ENCODE measurements at regions not wholly inside any gene's neighbourhood (a gene's known extent, or its start where the extent isn't known, plus 50 kb on each side); places are given as distances from the start of the nearest gene placed in this dataset.

GRCh38 chr7:125125315-125125714 lies 195.7 kb upstream of the POT1 start:
- no peaks in the 10 kb centered on the region for H3K4me1 Mint-ChIP-seq (ENCODE audit: unreplicated experiment)
- no peak overlapping the region for H3K4me3 Mint-ChIP-seq (ENCODE audit: unreplicated experiment)
- no peaks in the 10 kb centered on the region for H3K27me3 Mint-ChIP-seq (ENCODE audit: unreplicated experiment)
- H3K9me3 Mint-ChIP-seq (ENCODE audit: unreplicated experiment) = no peaks in the 10 kb centered on the region
- no peaks in the 10 kb centered on the region for H3K36me3 Mint-ChIP-seq (ENCODE audit: low read depth, unreplicated experiment)
- H3K27ac Mint-ChIP-seq (ENCODE audit: unreplicated experiment) = no peak overlapping the region
- TF ChIP-seq, protein P1, sequence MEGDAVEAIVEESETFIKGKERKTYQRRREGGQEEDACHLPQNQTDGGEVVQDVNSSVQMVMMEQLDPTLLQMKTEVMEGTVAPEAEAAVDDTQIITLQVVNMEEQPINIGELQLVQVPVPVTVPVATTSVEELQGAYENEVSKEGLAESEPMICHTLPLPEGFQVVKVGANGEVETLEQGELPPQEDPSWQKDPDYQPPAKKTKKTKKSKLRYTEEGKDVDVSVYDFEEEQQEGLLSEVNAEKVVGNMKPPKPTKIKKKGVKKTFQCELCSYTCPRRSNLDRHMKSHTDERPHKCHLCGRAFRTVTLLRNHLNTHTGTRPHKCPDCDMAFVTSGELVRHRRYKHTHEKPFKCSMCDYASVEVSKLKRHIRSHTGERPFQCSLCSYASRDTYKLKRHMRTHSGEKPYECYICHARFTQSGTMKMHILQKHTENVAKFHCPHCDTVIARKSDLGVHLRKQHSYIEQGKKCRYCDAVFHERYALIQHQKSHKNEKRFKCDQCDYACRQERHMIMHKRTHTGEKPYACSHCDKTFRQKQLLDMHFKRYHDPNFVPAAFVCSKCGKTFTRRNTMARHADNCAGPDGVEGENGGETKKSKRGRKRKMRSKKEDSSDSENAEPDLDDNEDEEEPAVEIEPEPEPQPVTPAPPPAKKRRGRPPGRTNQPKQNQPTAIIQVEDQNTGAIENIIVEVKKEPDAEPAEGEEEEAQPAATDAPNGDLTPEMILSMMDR (IDR thresholded peaks at IDR 0.05; ENCODE audit: unreplicated experiment) = no peak
- DNase-seq (ENCODE audit: low spot score) = no peak

DNA sequence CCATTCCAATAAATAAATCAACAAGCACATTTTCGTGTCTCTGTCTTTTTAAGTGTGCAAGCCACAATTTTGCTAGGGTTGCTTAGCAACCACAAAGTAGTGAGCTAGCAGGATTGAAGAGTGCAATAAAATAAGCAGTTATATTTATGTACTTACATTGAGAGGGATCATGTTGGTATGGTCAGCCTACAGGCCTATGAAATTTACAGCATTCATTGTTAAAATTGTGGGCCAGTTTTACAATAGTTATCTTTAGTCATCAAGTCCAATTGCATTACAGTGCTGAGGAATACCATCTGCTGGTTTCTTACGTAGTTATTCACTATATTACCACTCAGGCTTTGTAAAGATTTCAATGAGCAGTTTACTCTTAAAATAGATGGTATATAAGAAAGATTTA lies 192.5 kb upstream of the POT1 start:
- Mint-ChIP-seq H3K4me3 (ENCODE audit: unreplicated experiment) (no peak overlapping the region), H3K27ac (ENCODE audit: unreplicated experiment) (no peak overlapping the region)
- DNase-seq (ENCODE audit: low spot score) = no peak

DNA sequence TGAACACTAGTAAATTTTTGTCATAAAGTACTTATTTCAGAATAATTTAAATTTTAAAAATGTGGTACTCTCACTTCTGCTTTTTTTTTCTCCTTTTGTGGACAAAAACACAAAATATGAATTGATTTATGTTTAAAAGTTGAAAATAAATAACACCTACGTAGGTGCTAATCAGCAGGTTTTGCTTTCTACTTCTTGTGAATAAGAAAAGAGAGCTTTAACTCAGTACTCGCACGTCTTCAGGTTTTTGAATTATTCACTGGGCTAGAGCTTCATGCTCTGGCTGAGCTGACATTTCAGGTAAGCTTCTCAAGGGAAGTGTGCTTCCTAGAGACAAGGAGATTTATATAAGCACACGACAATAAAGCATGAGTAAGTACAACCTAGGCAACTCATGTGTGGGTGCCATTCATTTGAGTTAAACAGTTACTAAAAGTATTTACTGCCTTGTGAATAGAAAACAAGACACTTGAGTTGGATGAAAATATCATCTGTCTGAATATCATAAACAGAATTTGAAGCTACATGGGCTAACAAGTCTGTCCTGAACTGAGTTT lies 190.0 kb upstream of the POT1 start:
- no peaks in the 10 kb centered on the region for H3K9me3 Mint-ChIP-seq (ENCODE audit: unreplicated experiment)
- H3K27ac Mint-ChIP-seq (ENCODE audit: unreplicated experiment) = no peak overlapping the region

More for the DNA sequence above, 192.5 kb upstream of the POT1 start:
- no peaks in the 10 kb centered on the region for H3K36me3 Mint-ChIP-seq (ENCODE audit: low read depth, unreplicated experiment)
- no peaks in the 10 kb centered on the region for H3K27me3 Mint-ChIP-seq (ENCODE audit: unreplicated experiment)
- no peaks in the 10 kb centered on the region for H3K4me1 Mint-ChIP-seq (ENCODE audit: unreplicated experiment)
- TF ChIP-seq, protein P1 (IDR thresholded peaks at IDR 0.05; ENCODE audit: unreplicated experiment) = no peak
- H3K9me3 Mint-ChIP-seq (ENCODE audit: unreplicated experiment) = no peaks in the 10 kb centered on the region

GRCh38 chr7:125118444-125118843 lies 188.8 kb upstream of the POT1 start:
- no peak overlapping the region for H3K27ac Mint-ChIP-seq (ENCODE audit: unreplicated experiment)
- DNase-seq (ENCODE audit: low spot score) = no peak
- H3K36me3 Mint-ChIP-seq (ENCODE audit: low read depth, unreplicated experiment) = no peaks in the 10 kb centered on the region
- TF ChIP-seq, protein P1 (IDR thresholded peaks at IDR 0.05; ENCODE audit: unreplicated experiment) = no peak
- no peak overlapping the region for H3K4me3 Mint-ChIP-seq (ENCODE audit: unreplicated experiment)
- H3K9me3 Mint-ChIP-seq (ENCODE audit: unreplicated experiment) = no peaks in the 10 kb centered on the region
- no peaks in the 10 kb centered on the region for H3K4me1 Mint-ChIP-seq (ENCODE audit: unreplicated experiment)
- no peaks in the 10 kb centered on the region for H3K27me3 Mint-ChIP-seq (ENCODE audit: unreplicated experiment)

More for the DNA sequence above, 190.0 kb upstream of the POT1 start:
- no peaks in the 10 kb centered on the region for H3K4me1 Mint-ChIP-seq (ENCODE audit: unreplicated experiment)
- H3K4me3 Mint-ChIP-seq (ENCODE audit: unreplicated experiment) = no peak overlapping the region
- H3K27me3 Mint-ChIP-seq (ENCODE audit: unreplicated experiment) = no peaks in the 10 kb centered on the region
- no peaks in the 10 kb centered on the region for H3K36me3 Mint-ChIP-seq (ENCODE audit: low read depth, unreplicated experiment)
- DNase-seq (ENCODE audit: low spot score) = no peak
- TF ChIP-seq, protein P1 (IDR thresholded peaks at IDR 0.05; ENCODE audit: unreplicated experiment) = no peak

DNA sequence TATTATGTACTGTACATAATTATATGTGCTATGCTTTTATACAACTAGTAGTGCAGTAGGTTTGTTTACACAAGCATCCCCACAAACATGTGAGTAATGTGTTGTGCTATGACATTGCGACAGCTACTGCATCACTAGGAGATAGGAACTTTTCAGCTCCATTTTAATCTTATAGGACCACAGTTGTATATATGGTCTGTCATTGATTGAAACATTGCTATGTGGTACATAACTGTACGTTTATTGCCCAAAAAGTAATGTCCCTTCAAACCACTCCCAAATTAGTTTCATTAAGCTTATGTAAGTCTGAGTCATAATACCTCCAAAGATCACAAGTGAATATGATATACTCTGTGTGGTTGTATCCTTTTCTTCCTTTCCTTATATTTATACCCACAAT lies 183.2 kb upstream of the POT1 start:
- TF ChIP-seq, protein P1 (IDR thresholded peaks at IDR 0.05; ENCODE audit: unreplicated experiment) = no peak
- Mint-ChIP-seq H3K27me3 (ENCODE audit: unreplicated experiment) (no peaks in the 10 kb centered on the region), H3K36me3 (ENCODE audit: low read depth, unreplicated experiment) (peaks cover 3% of the 10 kb centered on the region), H3K27ac (ENCODE audit: unreplicated experiment) (no peak overlapping the region), H3K4me1 (ENCODE audit: unreplicated experiment) (no peaks in the 10 kb centered on the region), H3K9me3 (ENCODE audit: unreplicated experiment) (peaks cover 7% of the 10 kb centered on the region), H3K4me3 (ENCODE audit: unreplicated experiment) (no peak overlapping the region)
- no peak for DNase-seq (ENCODE audit: low spot score)
